Activated CD8-positive, alpha-beta T cell treated with anti-CD3 and anti-CD28 coated beads for 36 hours (primary cell): ENCODE measurements at regions not wholly inside any gene's neighbourhood (a gene's known extent, or its start where the extent isn't known, plus 50 kb on each side); places are given as distances from the start of the nearest gene placed in this dataset.

Experiments
- ATAC-seq: fragments of 200-7000 bp; cut with Tn5 transposase; one replicate; pipeline ENCODE4 v1.10.0; 2021; ENCODE audit warnings: mild to moderate bottlenecking, moderate library complexity
- CTCF ChIA-PET: fragments of 350-600 bp; sonication (Branson Sonifier 250); formaldehyde crosslinking; loops from one replicate; lab custom pipeline; 2021; ENCODE audit warnings: antibody characterized with exemption; lab: Charles Lee
- POLR2A ChIA-PET: fragments of 350-600 bp; sonication (Branson Sonifier 250); formaldehyde crosslinking; loops from one replicate; lab custom pipeline; 2021; ENCODE audit warnings: antibody characterized with exemption; lab: Charles Lee
- DNase-seq: peaks from one replicate; pipeline ENCODE4 v3.0.0-alpha.2; 2020
- H3K27ac Mint-ChIP-seq: one replicate; pipeline ENCODE4 v1.8.0; 2021; ENCODE audit warnings: mild to moderate bottlenecking, mixed read lengths
- H3K27me3 Mint-ChIP-seq: one replicate; pipeline ENCODE4 v1.8.0; 2021; ENCODE audit warnings: mixed read lengths
- H3K36me3 Mint-ChIP-seq: one replicate; pipeline ENCODE4 v1.8.0; 2021; ENCODE audit warnings: low read depth, mixed read lengths
- H3K4me1 Mint-ChIP-seq: one replicate; pipeline ENCODE4 v1.8.0; 2021; ENCODE audit warnings: low read depth, mixed read lengths
- H3K4me3 Mint-ChIP-seq: one replicate; pipeline ENCODE4 v1.8.0; 2021; ENCODE audit warnings: mild to moderate bottlenecking, moderate library complexity, mixed read lengths
- H3K9me3 Mint-ChIP-seq: one replicate; pipeline ENCODE4 v1.8.0; 2021; ENCODE audit warnings: mixed read lengths
- CTCF ChIP-seq: fragments of 200-600 bp; IDR thresholded peaks from one replicate; pipeline ENCODE4 v1.8.0; 2022; ENCODE audit warnings: antibody characterized with exemption, mild to moderate bottlenecking
- intact Hi-C: fragments of 100-400 bp; cut with micrococcal nuclease; formaldehyde crosslinking; loops from one replicate; pipeline ENCODE4 v1.10.0; 2022

- no peaks in the 10 kb centered on the region for H3K36me3 Mint-ChIP-seq
- peaks cover 5% of the 10 kb centered on the region for H3K27me3 Mint-ChIP-seq
- no peak for ATAC-seq
- H3K9me3 Mint-ChIP-seq, result no peaks in the 10 kb centered on the region
- POLR2A ChIA-PET, result no interaction called here
- DNase-seq, result no peak
- no peak overlapping the region for H3K4me3 Mint-ChIP-seq
- no peak for TF ChIP-seq CTCF
- H3K27ac Mint-ChIP-seq, result no peak overlapping the region
- intact Hi-C loops, result no loop called here
- no peaks in the 10 kb centered on the region for H3K4me1 Mint-ChIP-seq
- CTCF ChIA-PET, result interaction anchor here (1.0 to 2.3 kb wide), 2 partner anchors 316 to 324 kb away, joined by 3 to 7 read pairs; no protein-coding TSS in a partner anchor
Observed at GRCh38 chr10:28987555-28988320, 301.1 kb upstream of the LYZL1 start.

- no peak overlapping the region for H3K4me3 Mint-ChIP-seq
- ATAC-seq, result no peak
- ChIA-PET CTCF (interaction anchor here (1.0 to 2.3 kb wide), 2 partner anchors 318 to 325 kb away, joined by 3 to 7 read pairs; no protein-coding TSS in a partner anchor), POLR2A (no interaction called here)
- no peaks in the 10 kb centered on the region for H3K4me1 Mint-ChIP-seq
- H3K36me3 Mint-ChIP-seq, result no peaks in the 10 kb centered on the region
- no peak overlapping the region for H3K27ac Mint-ChIP-seq
- no peak for TF ChIP-seq CTCF
- intact Hi-C loops, result no loop called here
- DNase-seq, result no peak
- H3K27me3 Mint-ChIP-seq, result peaks cover 5% of the 10 kb centered on the region
- no peaks in the 10 kb centered on the region for H3K9me3 Mint-ChIP-seq
Observed at GRCh38 chr10:28988980-28989379, 299.9 kb upstream of the LYZL1 start.

- ChIA-PET POLR2A (no interaction called here), CTCF (interaction anchor here (0.6 to 4.5 kb wide), 13 partner anchors 21 to 363 kb away, joined by 3 to 38 read pairs (median 3); no protein-coding TSS in a partner anchor)
- peak; percentile 42 for DNase-seq
- H3K4me1 Mint-ChIP-seq, result no peaks in the 10 kb centered on the region
- peak; percentile 47 for TF ChIP-seq CTCF
- H3K27ac Mint-ChIP-seq, result no peak overlapping the region
- H3K9me3 Mint-ChIP-seq, result no peaks in the 10 kb centered on the region
- peaks cover 5% of the 10 kb centered on the region for H3K27me3 Mint-ChIP-seq
- intact Hi-C loops, result loop anchor here (5.0 kb wide), 1 partner anchor 329 kb away; no protein-coding TSS in a partner anchor
- no peak overlapping the region for H3K4me3 Mint-ChIP-seq
- ATAC-seq, result peak; percentile 37
- no peaks in the 10 kb centered on the region for H3K36me3 Mint-ChIP-seq
Observed at GRCh38 chr10:28991333-28992270, 297.3 kb upstream of the LYZL1 start.

DNA sequence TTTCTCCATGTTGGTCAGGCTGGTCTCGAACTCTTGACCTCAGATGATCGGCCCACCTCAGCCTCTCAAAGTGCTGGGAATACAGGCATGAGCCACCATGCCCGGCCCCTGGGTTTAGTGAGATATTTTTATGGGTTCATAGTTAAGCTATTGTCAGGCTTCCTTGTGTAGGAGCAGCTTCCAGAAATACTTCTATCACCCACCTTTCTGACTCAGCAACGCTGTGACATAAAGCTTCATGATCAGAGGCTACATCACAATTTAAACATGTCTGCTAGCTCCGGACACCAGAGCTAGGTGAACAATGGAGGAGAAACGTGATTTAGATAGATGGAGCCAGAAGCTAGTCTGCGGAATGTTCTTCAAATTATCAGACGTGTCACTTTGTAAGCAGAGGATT, 295.8 kb upstream of the LYZL1 start:
- POLR2A ChIA-PET, result no interaction called here
- H3K27ac Mint-ChIP-seq, result no peak overlapping the region
- CTCF ChIA-PET, result interaction anchor here (4.5 kb wide), 1 partner anchor 329 kb away, joined by 38 read pairs; no protein-coding TSS in a partner anchor
- intact Hi-C loops, result loop anchor here (5.0 kb wide), 1 partner anchor 331 kb away; no protein-coding TSS in a partner anchor
- no peaks in the 10 kb centered on the region for H3K4me1 Mint-ChIP-seq
- peaks cover 5% of the 10 kb centered on the region for H3K27me3 Mint-ChIP-seq
- H3K4me3 Mint-ChIP-seq, result no peak overlapping the region
- DNase-seq (no peak), ATAC-seq (no peak)
- TF ChIP-seq CTCF, result no peak
- H3K36me3 Mint-ChIP-seq, result no peaks in the 10 kb centered on the region
- H3K9me3 Mint-ChIP-seq, result no peaks in the 10 kb centered on the region
